CD14-positive monocyte (primary cell): ENCODE measurements at regions not wholly inside any gene's neighbourhood (a gene's known extent, or its start where the extent isn't known, plus 50 kb on each side); places are given as distances from the start of the nearest gene placed in this dataset.

Experiments
- DNase-seq, 3 donors: peaks; one replicate each; pipeline ENCODE4 v3.0.0-alpha.2; 2011 to 2022
- H2AFZ ChIP-seq: 2 replicates; pipeline ENCODE4 v1.6.0; 2012; ENCODE audit warnings: mild to moderate bottlenecking, low read depth, low read length, inconsistent platforms; ENCODE audit not compliant: insufficient read depth, poor library complexity, severe bottlenecking
- H3K27ac ChIP-seq, 2 donors: 1 replicate in 1 of 2; 2 replicates in 1 of 2; pipeline ENCODE4 v1.5.1; 2012 to 2013; ENCODE audit warnings: low read length in 2 of 2, control low read depth in 1 of 2, inconsistent platforms in 1 of 2, low read depth in 1 of 2, mild to moderate bottlenecking in 1 of 2
- H3K27me3 ChIP-seq, 2 donors: one replicate each; pipeline versions ENCODE4 v1.6.0 to v1.6.1; 2011 to 2013; ENCODE audit warnings: low read length in 2 of 2; ENCODE audit not compliant: control insufficient read depth in 2 of 2, insufficient read depth in 2 of 2
- H3K36me3 ChIP-seq, 2 donors: replicated peaks in 1 of 2; 1 replicate in 1 of 2; 2 replicates in 1 of 2; pipeline versions ENCODE4 v1.5.1 to v1.6.1; 2012 to 2013; ENCODE audit warnings: low read length in 2 of 2, control low read depth in 1 of 2, inconsistent platforms in 1 of 2, mild to moderate bottlenecking in 1 of 2; ENCODE audit not compliant: insufficient read depth in 2 of 2, control insufficient read depth in 1 of 2
- H3K4me1 ChIP-seq, 2 donors: 1 replicate in 1 of 2; 2 replicates in 1 of 2; pipeline versions ENCODE4 v1.5.1 to v1.6.1; 2012 to 2013; ENCODE audit warnings: low read length in 2 of 2, control low read depth in 1 of 2, inconsistent platforms in 1 of 2, mild to moderate bottlenecking in 1 of 2, moderate library complexity in 1 of 2; ENCODE audit not compliant: insufficient read depth in 2 of 2, control insufficient read depth in 1 of 2
- H3K4me2 ChIP-seq: replicated peaks from 2 replicates; pipeline ENCODE3; 2012; ENCODE audit warnings: low read length, moderate library complexity, mild to moderate bottlenecking; ENCODE audit not compliant: poor library complexity, severe bottlenecking; ENCODE audit errors: extremely low read depth
- H3K4me3 ChIP-seq, 3 experiments: fragments of 200-600 bp in 1 of 3; sonication (generic) in 1 of 3; replicated peaks in 1 of 3; 1 replicate in 2 of 3; 2 replicates in 1 of 3; pipeline ENCODE4 v1.5.1; 2011 to 2013; ENCODE audit warnings: low read length in 3 of 3, mild to moderate bottlenecking in 3 of 3, control low read depth in 2 of 3, low read depth in 2 of 3, inconsistent platforms in 1 of 3, moderate library complexity in 1 of 3
- H3K79me2 ChIP-seq: 2 replicates; pipeline ENCODE4 v1.6.0; 2012; ENCODE audit warnings: mild to moderate bottlenecking, control low read depth, inconsistent platforms, low read length, moderate library complexity; ENCODE audit not compliant: insufficient read depth
- H3K9ac ChIP-seq: 2 replicates; pipeline ENCODE4 v1.6.0; 2017; ENCODE audit warnings: low read length, mild to moderate bottlenecking; ENCODE audit not compliant: insufficient read depth, poor library complexity, severe bottlenecking
- H3K9me3 ChIP-seq, 2 donors: replicated peaks in 1 of 2; 1 replicate in 1 of 2; 2 replicates in 1 of 2; pipeline versions ENCODE4 v1.5.1 to v1.6.1; 2012 to 2013; ENCODE audit warnings: low read length in 2 of 2, control low read depth in 1 of 2; ENCODE audit not compliant: control insufficient read depth in 1 of 2, insufficient read depth in 1 of 2
- H4K20me1 ChIP-seq: 2 replicates; pipeline ENCODE4 v1.6.0; 2012; ENCODE audit warnings: mild to moderate bottlenecking, low read length, control low read depth, moderate library complexity; ENCODE audit not compliant: insufficient read depth
- H3K27ac Mint-ChIP-seq, 7 donors: one replicate each; pipeline ENCODE4 v1.8.0; 2020; ENCODE audit warnings: mild to moderate bottlenecking in 7 of 7, mixed read lengths in 7 of 7, moderate library complexity in 6 of 7, inconsistent platforms in 2 of 7
- H3K27me3 Mint-ChIP-seq, 3 donors: one replicate each; pipeline ENCODE4 v1.8.0; 2021 to 2022; ENCODE audit warnings: low read depth in 3 of 3, mild to moderate bottlenecking in 3 of 3, mixed read lengths in 3 of 3, moderate library complexity in 3 of 3, inconsistent platforms in 1 of 3
- H3K36me3 Mint-ChIP-seq, 2 donors: one replicate each; pipeline ENCODE4 v1.8.0; 2020; ENCODE audit warnings: mixed read lengths in 2 of 2, inconsistent platforms in 1 of 2, mild to moderate bottlenecking in 1 of 2
- H3K4me1 Mint-ChIP-seq: one replicate; pipeline ENCODE4 v1.8.0; 2020; ENCODE audit warnings: mild to moderate bottlenecking, mixed read lengths
- H3K4me3 Mint-ChIP-seq, 2 donors: one replicate each; pipeline ENCODE4 v1.8.0; 2020; ENCODE audit warnings: mild to moderate bottlenecking in 2 of 2, mixed read lengths in 2 of 2, moderate library complexity in 1 of 2
- H3K9me3 Mint-ChIP-seq, 7 donors: one replicate each; pipeline ENCODE4 v1.8.0; 2020 to 2022; ENCODE audit warnings: mixed read lengths in 7 of 7, mild to moderate bottlenecking in 6 of 7, moderate library complexity in 6 of 7, inconsistent platforms in 2 of 7
- CTCF ChIP-seq: fragments of 200-600 bp; IDR thresholded peaks from one replicate; pipeline ENCODE4 v1.8.0; 2022; ENCODE audit warnings: antibody characterized with exemption, mild to moderate bottlenecking
- WGBS: methylation state at CpG from one replicate; pipeline ENCODE4 v1.1.5; 2013; ENCODE audit warnings: missing lambda C conversion rate; ENCODE audit not compliant: insufficient coverage; 5-methylcytosine and 5-hydroxymethylcytosine counted together
- intact Hi-C, 2 donors: fragments of 100-400 bp; cut with micrococcal nuclease; formaldehyde crosslinking; loops; one replicate each; pipeline versions ENCODE4 v1.15.0 to v1.15.1; 2023

- no peak for TF ChIP-seq CTCF
- Histone ChIP-seq H3K4me1 (no peaks in the 10 kb centered on the region), H2AFZ (no peak overlapping the region), H3K4me3 (no peak overlapping the region), H3K9me3 (peaks cover 0 to 2% of the 10 kb centered on the region in 2 donors), H3K79me2 (no peaks in the 10 kb centered on the region), H3K4me2 (no peak overlapping the region), H3K27me3 (no peaks in the 10 kb centered on the region), H3K36me3 (no peaks in the 10 kb centered on the region), H3K9ac (no peak overlapping the region), H3K27ac (no peak overlapping the region), H4K20me1 (no peaks in the 10 kb centered on the region)
- no peak for DNase-seq
- Mint-ChIP-seq H3K4me1 (no peaks in the 10 kb centered on the region), H3K27me3 (no peaks in the 10 kb centered on the region), H3K4me3 (no peak overlapping the region), H3K9me3 (peaks cover 0 to 5% (median 2%) of the 10 kb centered on the region in 7 donors), H3K36me3 (no peaks in the 10 kb centered on the region), H3K27ac (no peak overlapping the region)
- WGBS: no CpG with 5 or more reads among the region's 2 CpGs
- intact Hi-C loops: no loop called here
Observed at GRCh38 chr13:37351211-37351610, 245.7 kb upstream of the CSNK1A1L start.

- no peak overlapping the region for H3K4me3 Mint-ChIP-seq
- H3K36me3 Mint-ChIP-seq: no peaks in the 10 kb centered on the region
- Histone ChIP-seq H3K9me3 (peaks cover 0 to 2% of the 10 kb centered on the region in 2 donors), H2AFZ (no peak overlapping the region), H3K27me3 (no peaks in the 10 kb centered on the region), H3K36me3 (no peaks in the 10 kb centered on the region), H3K4me1 (no peaks in the 10 kb centered on the region), H3K4me2 (no peak overlapping the region), H3K27ac (no peak overlapping the region), H3K9ac (no peak overlapping the region), H3K79me2 (no peaks in the 10 kb centered on the region), H4K20me1 (no peaks in the 10 kb centered on the region), H3K4me3 (no peak overlapping the region)
- H3K9me3 Mint-ChIP-seq: peaks cover 0 to 5% (median 2%) of the 10 kb centered on the region in 7 donors
- no peak for TF ChIP-seq CTCF
- no peaks in the 10 kb centered on the region for H3K27me3 Mint-ChIP-seq
- intact Hi-C loops: no loop called here
- DNase-seq: no peak
- no peaks in the 10 kb centered on the region for H3K4me1 Mint-ChIP-seq
- 100% methylated on average over 1 of the region's 4 CpGs for WGBS
- H3K27ac Mint-ChIP-seq: no peak overlapping the region
Observed at GRCh38 chr13:37349916-37350315, 244.5 kb upstream of the CSNK1A1L start.
